Central memory CD8-positive, alpha-beta T cell (primary cell): ENCODE measurements at regions not wholly inside any gene's neighbourhood (a gene's known extent, or its start where the extent isn't known, plus 50 kb on each side); places are given as distances from the start of the nearest gene placed in this dataset.

Source experiments
- ATAC-seq: fragments of 150-1000 bp; cut with Tn5 transposase; replicated peaks from 2 replicates; pipeline ENCODE4 v1.10.0; 2022; ENCODE audit warnings: mild to moderate bottlenecking, moderate FRiP score, moderate number of reproducible peaks; ENCODE audit not compliant: poor library complexity, severe bottlenecking; ENCODE audit errors: extremely low read depth
- DNase-seq, 2 donors: peaks; one replicate each; pipeline ENCODE4 v3.0.0; 2021; ENCODE audit warnings: low spot score in 2 of 2
- H3K27ac Mint-ChIP-seq: one replicate; pipeline ENCODE4 v1.8.0; 2022; ENCODE audit warnings: low read depth, mild to moderate bottlenecking, moderate library complexity, mixed read lengths
- H3K27me3 Mint-ChIP-seq: one replicate; pipeline ENCODE4 v1.8.0; 2022; ENCODE audit warnings: mixed read lengths
- H3K36me3 Mint-ChIP-seq: one replicate; pipeline ENCODE4 v1.8.0; 2022; ENCODE audit warnings: mild to moderate bottlenecking, moderate library complexity, mixed read lengths; ENCODE audit not compliant: insufficient read depth
- H3K4me1 Mint-ChIP-seq: one replicate; pipeline ENCODE4 v1.8.0; 2022; ENCODE audit warnings: mixed read lengths
- H3K4me3 Mint-ChIP-seq: one replicate; pipeline ENCODE4 v1.8.0; 2022; ENCODE audit warnings: mild to moderate bottlenecking, moderate library complexity, mixed read lengths
- H3K9me3 Mint-ChIP-seq: one replicate; pipeline ENCODE4 v1.8.0; 2022; ENCODE audit warnings: mixed read lengths

GRCh38 chr2:51707625-51708024 lies 675.7 kb upstream of the NRXN1 start:
- Mint-ChIP-seq H3K9me3 (peaks cover 38% of the 10 kb centered on the region), H3K36me3 (no peaks in the 10 kb centered on the region), H3K4me3 (no peak overlapping the region), H3K27me3 (no peaks in the 10 kb centered on the region), H3K27ac (peak overlapping the region; percentile 9), H3K4me1 (no peaks in the 10 kb centered on the region)
- DNase-seq (no peak), ATAC-seq (no peak)

DNA sequence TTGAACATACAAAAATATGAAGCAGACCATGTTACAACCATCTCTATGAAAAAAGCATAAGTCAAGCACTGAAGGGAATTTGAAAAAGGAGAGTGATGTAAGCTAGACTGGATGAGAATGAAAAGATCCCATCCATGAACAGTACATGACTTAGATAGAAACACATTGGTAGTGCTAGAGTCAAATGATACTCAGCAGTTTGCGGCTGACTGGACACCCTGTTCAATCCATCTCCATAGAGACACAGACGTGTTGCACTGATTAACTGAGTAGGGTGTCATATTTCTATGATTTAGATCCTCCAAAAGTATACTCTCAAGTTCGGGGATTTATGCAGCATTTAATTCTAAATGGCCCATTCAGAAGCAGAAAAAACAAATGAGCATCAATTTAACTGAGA lies 674.3 kb upstream of the NRXN1 start:
- Mint-ChIP-seq H3K9me3 (peaks cover 33% of the 10 kb centered on the region), H3K27ac (no peak overlapping the region), H3K27me3 (no peaks in the 10 kb centered on the region), H3K4me1 (no peaks in the 10 kb centered on the region), H3K4me3 (no peak overlapping the region), H3K36me3 (no peaks in the 10 kb centered on the region)
- no peak for ATAC-seq
- DNase-seq = no peak

DNA sequence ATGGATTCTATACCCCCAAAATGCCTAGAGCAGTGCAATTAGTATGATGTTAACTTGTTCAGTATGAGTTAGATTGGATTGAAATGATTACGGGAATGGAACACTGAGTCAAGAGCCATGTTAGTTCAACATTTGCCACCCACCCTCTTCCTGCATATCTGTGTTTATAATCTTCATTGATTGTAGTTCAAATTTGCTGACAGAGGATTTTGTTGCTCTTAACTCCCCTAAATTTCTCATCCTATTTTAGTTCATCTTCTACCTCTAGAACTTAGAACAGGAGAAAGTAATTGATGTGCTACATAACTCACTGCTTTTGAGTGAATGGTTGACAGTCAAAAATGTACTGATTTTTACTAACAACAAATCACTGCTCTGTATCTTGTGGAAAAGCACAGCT lies 673.5 kb upstream of the NRXN1 start:
- peaks cover 29% of the 10 kb centered on the region for H3K9me3 Mint-ChIP-seq
- no peak overlapping the region for H3K27ac Mint-ChIP-seq
- DNase-seq (no peak), ATAC-seq (no peak)
- H3K27me3 Mint-ChIP-seq = no peaks in the 10 kb centered on the region
- no peak overlapping the region for H3K4me3 Mint-ChIP-seq
- no peaks in the 10 kb centered on the region for H3K4me1 Mint-ChIP-seq
- H3K36me3 Mint-ChIP-seq = no peaks in the 10 kb centered on the region

GRCh38 chr2:51698021-51698420 lies 666.1 kb upstream of the NRXN1 start:
- H3K4me1 Mint-ChIP-seq = no peaks in the 10 kb centered on the region
- H3K27me3 Mint-ChIP-seq = no peaks in the 10 kb centered on the region
- no peak overlapping the region for H3K4me3 Mint-ChIP-seq
- H3K9me3 Mint-ChIP-seq = peaks cover 10% of the 10 kb centered on the region
- no peaks in the 10 kb centered on the region for H3K36me3 Mint-ChIP-seq
- DNase-seq (no peak), ATAC-seq (no peak)
- H3K27ac Mint-ChIP-seq = no peak overlapping the region

DNA sequence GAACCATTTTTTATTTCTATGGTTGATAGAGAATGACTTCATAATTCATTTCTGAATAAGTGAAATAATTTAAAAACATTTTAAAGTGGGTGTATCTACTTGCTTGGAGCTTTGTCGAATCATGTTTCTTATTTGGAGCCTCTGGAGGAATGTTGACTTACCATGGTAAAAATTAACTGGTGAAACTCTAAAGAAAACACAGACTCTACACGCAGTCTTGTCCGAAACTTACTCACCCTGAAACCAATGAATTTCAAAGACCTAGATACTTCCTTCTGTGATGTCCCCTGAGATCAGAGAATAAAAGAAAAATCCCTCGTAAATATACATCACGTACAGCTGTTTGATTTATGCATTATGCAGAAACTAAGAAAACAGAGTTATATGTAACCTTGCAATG lies 665.2 kb upstream of the NRXN1 start:
- Mint-ChIP-seq H3K27me3 (no peaks in the 10 kb centered on the region), H3K4me3 (no peak overlapping the region), H3K27ac (no peak overlapping the region), H3K4me1 (no peaks in the 10 kb centered on the region), H3K9me3 (peaks cover 9% of the 10 kb centered on the region), H3K36me3 (no peaks in the 10 kb centered on the region)
- ATAC-seq (no peak), DNase-seq (no peak)

GRCh38 chr2:51695531-51695930 lies 663.6 kb upstream of the NRXN1 start:
- no peak overlapping the region for H3K4me3 Mint-ChIP-seq
- H3K36me3 Mint-ChIP-seq = no peaks in the 10 kb centered on the region
- ATAC-seq (no peak), DNase-seq (no peak)
- H3K27me3 Mint-ChIP-seq = no peaks in the 10 kb centered on the region
- H3K4me1 Mint-ChIP-seq = no peaks in the 10 kb centered on the region
- H3K27ac Mint-ChIP-seq = no peak overlapping the region
- peaks cover 9% of the 10 kb centered on the region for H3K9me3 Mint-ChIP-seq

- DNase-seq (no peak), ATAC-seq (no peak)
- H3K4me3 Mint-ChIP-seq = no peak overlapping the region
- H3K27ac Mint-ChIP-seq = no peak overlapping the region
- no peaks in the 10 kb centered on the region for H3K27me3 Mint-ChIP-seq
- peaks cover 9% of the 10 kb centered on the region for H3K9me3 Mint-ChIP-seq
- no peaks in the 10 kb centered on the region for H3K36me3 Mint-ChIP-seq
- no peaks in the 10 kb centered on the region for H3K4me1 Mint-ChIP-seq
These were observed 661.7 kb upstream of the NRXN1 start for GRCh38 chr2:51693640-51694039.

- ATAC-seq (no peak), DNase-seq (no peak)
- no peaks in the 10 kb centered on the region for H3K4me1 Mint-ChIP-seq
- H3K36me3 Mint-ChIP-seq = no peaks in the 10 kb centered on the region
- no peak overlapping the region for H3K27ac Mint-ChIP-seq
- H3K4me3 Mint-ChIP-seq = no peak overlapping the region
- H3K9me3 Mint-ChIP-seq = peaks cover 10% of the 10 kb centered on the region
- no peaks in the 10 kb centered on the region for H3K27me3 Mint-ChIP-seq
These were observed 649.9 kb upstream of the NRXN1 start for GRCh38 chr2:51681854-51682253.

DNA sequence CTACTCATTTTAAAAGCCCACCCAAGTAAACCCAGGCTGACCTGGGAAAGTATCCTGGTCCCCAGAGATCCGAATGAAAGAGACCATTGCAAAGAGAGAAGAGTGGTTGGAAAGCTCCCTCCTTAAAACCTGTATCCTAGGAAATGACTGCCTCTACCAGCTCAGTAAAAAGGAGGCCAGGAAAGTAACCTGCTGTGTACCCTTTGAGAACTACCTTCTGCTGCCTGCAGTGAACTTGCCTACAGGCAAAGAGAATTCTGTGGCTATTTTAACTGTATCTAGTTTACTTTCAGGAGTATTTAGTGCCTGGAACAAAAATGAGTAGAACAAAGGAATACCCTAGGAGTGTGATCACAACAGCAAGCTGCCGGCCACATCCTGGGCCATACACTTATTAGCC lies 641.7 kb upstream of the NRXN1 start:
- H3K27me3 Mint-ChIP-seq = no peaks in the 10 kb centered on the region
- H3K4me3 Mint-ChIP-seq = no peak overlapping the region
- DNase-seq (no peak), ATAC-seq (no peak)
- peaks cover 6% of the 10 kb centered on the region for H3K9me3 Mint-ChIP-seq
- no peak overlapping the region for H3K27ac Mint-ChIP-seq
- H3K36me3 Mint-ChIP-seq = no peaks in the 10 kb centered on the region
- no peaks in the 10 kb centered on the region for H3K4me1 Mint-ChIP-seq

- no peaks in the 10 kb centered on the region for H3K27me3 Mint-ChIP-seq
- ATAC-seq = no peak
- no peak overlapping the region for H3K4me3 Mint-ChIP-seq
These were observed 635.7 kb upstream of the NRXN1 start for GRCh38 chr2:51667679-51668078.

DNA sequence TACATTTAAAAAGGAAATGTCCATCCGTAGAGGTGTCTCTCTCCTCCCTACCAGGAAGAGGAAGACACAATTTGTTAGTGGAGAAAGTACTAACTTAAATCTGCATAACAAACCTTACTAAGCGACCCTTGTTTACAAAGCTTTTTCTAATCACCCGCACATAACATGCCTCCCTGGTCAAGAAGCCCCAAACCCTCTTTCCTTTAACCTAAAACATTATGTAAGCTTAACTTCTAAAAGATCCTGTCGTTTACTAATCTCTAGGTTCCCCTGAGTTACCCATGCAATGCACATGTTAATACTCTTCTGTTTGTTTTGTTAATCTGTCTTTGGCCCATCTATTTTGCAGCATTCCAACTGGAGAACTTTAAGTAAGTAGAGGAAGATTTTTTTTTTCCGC lies 630.3 kb upstream of the NRXN1 start:
- DNase-seq (no peak), ATAC-seq (no peak)
- Mint-ChIP-seq H3K4me1 (no peaks in the 10 kb centered on the region), H3K27me3 (no peaks in the 10 kb centered on the region), H3K27ac (no peak overlapping the region), H3K4me3 (no peak overlapping the region), H3K9me3 (peaks cover 6% of the 10 kb centered on the region), H3K36me3 (no peaks in the 10 kb centered on the region)

More at GRCh38 chr2:51667679-51668078, 635.7 kb upstream of the NRXN1 start:
- Mint-ChIP-seq H3K9me3 (peaks cover 6% of the 10 kb centered on the region), H3K27ac (no peak overlapping the region), H3K4me1 (no peaks in the 10 kb centered on the region), H3K36me3 (no peaks in the 10 kb centered on the region)
- DNase-seq = no peak

DNA sequence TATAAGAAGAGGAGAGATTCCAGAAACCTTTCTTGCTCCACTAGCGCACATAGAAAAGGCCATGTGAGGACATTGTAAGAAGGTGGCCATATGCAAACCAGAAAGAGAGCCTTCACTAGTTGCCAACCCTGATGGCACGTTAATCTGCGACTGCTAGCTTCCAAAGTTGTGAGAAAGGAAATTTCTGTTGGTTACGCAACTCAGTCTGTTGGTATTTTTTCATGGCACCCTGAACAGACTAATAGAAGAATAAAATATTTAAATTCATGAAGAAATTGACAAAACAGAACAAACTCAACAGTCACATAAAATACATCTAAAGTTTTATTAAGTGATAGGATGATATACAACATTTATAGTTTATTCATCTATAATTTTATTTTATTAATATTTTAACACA lies 625.9 kb upstream of the NRXN1 start:
- DNase-seq (no peak), ATAC-seq (no peak)
- Mint-ChIP-seq H3K27me3 (no peaks in the 10 kb centered on the region), H3K27ac (no peak overlapping the region), H3K4me3 (no peak overlapping the region), H3K36me3 (no peaks in the 10 kb centered on the region), H3K9me3 (peaks cover 2% of the 10 kb centered on the region), H3K4me1 (no peaks in the 10 kb centered on the region)

- H3K27me3 Mint-ChIP-seq = no peaks in the 10 kb centered on the region
- H3K36me3 Mint-ChIP-seq = no peaks in the 10 kb centered on the region
- H3K27ac Mint-ChIP-seq = no peak overlapping the region
- H3K9me3 Mint-ChIP-seq = peaks cover 19% of the 10 kb centered on the region
- no peak overlapping the region for H3K4me3 Mint-ChIP-seq
- DNase-seq (no peak), ATAC-seq (no peak)
- H3K4me1 Mint-ChIP-seq = no peaks in the 10 kb centered on the region
These were observed 618.8 kb upstream of the NRXN1 start for GRCh38 chr2:51650769-51651168.

DNA sequence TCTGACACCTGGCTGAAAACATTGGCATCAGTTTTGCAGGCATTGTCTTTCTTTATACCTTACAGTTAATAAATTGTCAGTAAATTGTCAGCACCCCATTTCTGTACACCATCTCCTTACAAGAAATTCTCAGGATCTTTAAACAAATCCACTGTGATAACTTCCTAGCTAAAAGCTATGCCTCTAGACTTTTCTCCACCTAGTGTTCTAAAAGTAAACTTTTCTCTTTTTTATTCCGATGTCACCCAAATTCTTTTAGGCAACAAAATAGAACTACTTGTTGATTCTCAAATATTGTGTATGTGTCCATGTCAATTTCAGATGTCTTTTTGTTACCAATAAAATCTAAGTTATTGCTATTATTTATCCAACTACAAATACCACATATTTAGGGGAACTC lies 617.4 kb upstream of the NRXN1 start:
- H3K27me3 Mint-ChIP-seq = no peaks in the 10 kb centered on the region
- no peaks in the 10 kb centered on the region for H3K4me1 Mint-ChIP-seq
- no peak overlapping the region for H3K4me3 Mint-ChIP-seq
- peaks cover 25% of the 10 kb centered on the region for H3K9me3 Mint-ChIP-seq
- ATAC-seq (no peak), DNase-seq (no peak)
- H3K36me3 Mint-ChIP-seq = no peaks in the 10 kb centered on the region
- H3K27ac Mint-ChIP-seq = no peak overlapping the region
